GM12892 (cell line): ENCODE measurements at regions not wholly inside any gene's neighbourhood (a gene's known extent, or its start where the extent isn't known, plus 50 kb on each side); places are given as distances from the start of the nearest gene placed in this dataset.
"Not testable (repeated sequence)": the region's sequence is repeated elsewhere in the genome, so short reads cannot be mapped to it uniquely, and the experiment has no call there.

ENCODE experiments used
- POLR2A ChIP-seq: IDR thresholded peaks from 2 replicates; pipeline ENCODE4 v1.6.1; 2011; ENCODE audit warnings: low read depth, low read length, control low read depth
- POLR2AphosphoS5 ChIP-seq: IDR thresholded peaks from 2 replicates; pipeline ENCODE4 v1.6.1; 2011; ENCODE audit warnings: low read depth, low read length, control low read depth

GRCh38 chr11:67793750-67794149, 119.3 kb upstream of the ALDH3B2 start:
- TF ChIP-seq POLR2A, POLR2AphosphoS5: not testable (repeated sequence)
